HCT116 (cell line): ENCODE measurements at regions not wholly inside any gene's neighbourhood (a gene's known extent, or its start where the extent isn't known, plus 50 kb on each side); places are given as distances from the start of the nearest gene placed in this dataset.

ENCODE experiments used
- ATAC-seq: fragments of 200-7000 bp; cut with Tn5 transposase; 2 replicates; pipeline ENCODE4 v1.9.1; 2020; ENCODE audit warnings: mild to moderate bottlenecking, moderate library complexity
- BruUV-seq: library from RNA; stranded (reverse); fragments of 400-500 nt; replicated peaks from 2 replicates; lab custom pipeline; 2021; lab: Mats Ljungman, UMichigan
- CTCF ChIA-PET: fragments of 300-600 bp; sonication (Branson Sonifier 250); formaldehyde crosslinking; loops from one replicate; lab custom pipeline; 2021; ENCODE audit warnings: antibody characterized with exemption; lab: Charles Lee
- POLR2A ChIA-PET: fragments of 300-600, 350-600 bp; sonication (Branson Sonifier 250); formaldehyde crosslinking; loops from one replicate; lab custom pipeline; 2021; ENCODE audit warnings: antibody characterized with exemption; lab: Charles Lee
- RAD21 ChIA-PET, 2 experiments: fragments of 300-600 bp; sonication (Branson Sonifier 250); formaldehyde crosslinking; loops; one replicate each; lab custom pipeline; 2023; ENCODE audit warnings: low total read pairs in 2 of 2; ENCODE audit not compliant: uncharacterized antibody in 2 of 2, unreplicated experiment in 2 of 2, low non-redundant PET in 1 of 2; lab: Charles Lee
- DNase-seq: peaks from one replicate; pipeline ENCODE4 v3.0.0-alpha.2; 2010; ENCODE audit warnings: low read depth, low spot score
- H2AFZ ChIP-seq: fragments of 200-600 bp; shearing (Covaris generic), sonication (generic); 2 replicates; pipeline ENCODE4 v1.6.1; 2017; ENCODE audit warnings: low read depth, mixed run types, mixed read lengths, antibody characterized with exemption, low read length; ENCODE audit not compliant: poor library complexity, severe bottlenecking
- H3K27ac ChIP-seq: 2 replicates; pipeline ENCODE4 v1.5.1; 2012; ENCODE audit warnings: low read depth, low read length
- H3K27me3 ChIP-seq: fragments of 200-600 bp; sonication (generic); 2 replicates; pipeline ENCODE4 v1.6.1; 2016; ENCODE audit warnings: mixed run types, low read length, mixed read lengths; ENCODE audit not compliant: insufficient read depth
- H3K36me3 ChIP-seq, 2 experiments: fragments of 200-500 bp in 1 of 2; fragments of 200-600 bp in 1 of 2; sonication (Bioruptor generic) in 1 of 2; sonication (generic) in 1 of 2; 2 replicates each; pipeline versions ENCODE4 v1.5.1 to v1.6.1; 2014 to 2016; ENCODE audit warnings: low read length in 2 of 2, inconsistent platforms in 1 of 2, mixed read lengths in 1 of 2, mixed run types in 1 of 2; ENCODE audit not compliant: insufficient read depth in 2 of 2, control insufficient read depth in 1 of 2
- H3K4me1 ChIP-seq, 2 experiments: fragments of 200-600 bp in 1 of 2; sonication (generic) in 1 of 2; 2 replicates each; pipeline versions ENCODE4 v1.5.1 to v1.6.1; 2012 to 2017; ENCODE audit warnings: low read length in 2 of 2, inconsistent platforms in 1 of 2, mild to moderate bottlenecking in 1 of 2, mixed read lengths in 1 of 2, mixed run types in 1 of 2, moderate library complexity in 1 of 2; ENCODE audit not compliant: insufficient read depth in 2 of 2, control insufficient read depth in 1 of 2
- H3K4me2 ChIP-seq: fragments of 200-600 bp; sonication (generic); 2 replicates; pipeline ENCODE4 v1.6.1; 2017; ENCODE audit warnings: mixed run types, low read length, mixed read lengths
- H3K4me3 ChIP-seq, 2 experiments: fragments of 200-600 bp in 1 of 2; sonication (generic) in 1 of 2; replicated peaks in 1 of 2; 2 replicates each; pipeline ENCODE4 v1.5.1; 2011 to 2016; ENCODE audit warnings: low read length in 2 of 2, control low read depth in 1 of 2, low read depth in 1 of 2, mild to moderate bottlenecking in 1 of 2, mixed read lengths in 1 of 2, mixed run types in 1 of 2
- H3K79me2 ChIP-seq: fragments of 200-600 bp; sonication (generic); 2 replicates; pipeline ENCODE4 v1.6.1; 2017; ENCODE audit warnings: mild to moderate bottlenecking, mixed run types, low read length, moderate library complexity, mixed read lengths; ENCODE audit not compliant: insufficient read depth
- H3K9ac ChIP-seq: fragments of 200-600 bp; sonication (generic); 2 replicates; pipeline ENCODE4 v1.6.1; 2016; ENCODE audit warnings: low read length, mixed read lengths
- H3K9me2 ChIP-seq: fragments of 200-600 bp; sonication (generic), shearing (Covaris generic); 2 replicates; pipeline ENCODE4 v1.6.1; 2017; ENCODE audit warnings: mixed run types, mild to moderate bottlenecking, moderate library complexity; ENCODE audit not compliant: insufficient read depth
- H3K9me3 ChIP-seq, 2 experiments: fragments of 200-500 bp in 1 of 2; fragments of 200-600 bp in 1 of 2; sonication (Bioruptor generic) in 1 of 2; sonication (generic) in 1 of 2; 2 replicates each; pipeline ENCODE4 v1.6.1; 2014 to 2017; ENCODE audit warnings: low read length in 2 of 2, mixed read lengths in 2 of 2, inconsistent platforms in 1 of 2, low read depth in 1 of 2, mild to moderate bottlenecking in 1 of 2, mixed run types in 1 of 2, moderate library complexity in 1 of 2; ENCODE audit not compliant: control insufficient read depth in 1 of 2, insufficient read depth in 1 of 2
- H4K20me1 ChIP-seq: fragments of 200-600 bp; sonication (generic), shearing (Covaris generic); 2 replicates; pipeline ENCODE4 v1.6.1; 2017; ENCODE audit warnings: mixed run types, mild to moderate bottlenecking, moderate library complexity; ENCODE audit not compliant: insufficient read depth
- CEBPB ChIP-seq: IDR thresholded peaks from 2 replicates; pipeline ENCODE4 v1.6.1; 2012; ENCODE audit warnings: low read depth
- EGR1 ChIP-seq: IDR thresholded peaks from 2 replicates; pipeline ENCODE4 v1.6.1; 2012; ENCODE audit warnings: low read depth
- ELF1 ChIP-seq: IDR thresholded peaks from 2 replicates; pipeline ENCODE4 v1.6.1; 2012; ENCODE audit warnings: low read depth, borderline replicate concordance
- EZH2 ChIP-seq: fragments of 200-600 bp; sonication (generic); IDR thresholded peaks from 2 replicates; pipeline ENCODE4 v1.6.1; 2017; ENCODE audit warnings: antibody characterized with exemption, mixed run types
- FOSL1 ChIP-seq: IDR thresholded peaks from 2 replicates; pipeline ENCODE4 v1.6.1; 2012; ENCODE audit warnings: low read depth
- MAX ChIP-seq: IDR thresholded peaks from 2 replicates; pipeline ENCODE4 v1.6.1; 2012
- POLR2A ChIP-seq: IDR thresholded peaks from 2 replicates; pipeline ENCODE4 v1.7.0; 2011; ENCODE audit warnings: borderline replicate concordance; ENCODE audit not compliant: insufficient read depth, insufficient read length; ENCODE audit errors: extremely low read depth
- YY1 ChIP-seq: IDR thresholded peaks from 2 replicates; pipeline ENCODE4 v1.6.1; 2011; ENCODE audit warnings: low read length, low read depth, moderate library complexity, mild to moderate bottlenecking; ENCODE audit not compliant: insufficient replicate concordance; ENCODE audit errors: extremely low read depth
- ZNF274 ChIP-seq: fragments of 200-500 bp; sonication (Bioruptor generic); IDR thresholded peaks from 2 replicates; pipeline ENCODE4 v1.6.1; 2014; ENCODE audit warnings: mild to moderate bottlenecking, low read depth, low read length, inconsistent platforms
- intact Hi-C: fragments of 100-400 bp; cut with micrococcal nuclease; formaldehyde crosslinking; loops from 2 replicates; pipeline ENCODE4 v1.10.0; 2022
- TF ChIP-seq, protein P1 (sequence below), 3 experiments: fragments of 200-600 bp in 1 of 3; sonication (generic) in 1 of 3; IDR thresholded peaks in 2 of 3; conservative IDR thresholded peaks in 1 of 3; 2 replicates each; pipeline ENCODE4 v1.5.1; 2012 to 2017; ENCODE audit warnings: low read depth in 2 of 3, low read length in 2 of 3, antibody characterized with exemption in 1 of 3, borderline replicate concordance in 1 of 3, control low read depth in 1 of 3, mild to moderate bottlenecking in 1 of 3, mixed read lengths in 1 of 3, mixed run types in 1 of 3, moderate library complexity in 1 of 3; ENCODE audit not compliant: insufficient read depth in 1 of 3

DNA sequence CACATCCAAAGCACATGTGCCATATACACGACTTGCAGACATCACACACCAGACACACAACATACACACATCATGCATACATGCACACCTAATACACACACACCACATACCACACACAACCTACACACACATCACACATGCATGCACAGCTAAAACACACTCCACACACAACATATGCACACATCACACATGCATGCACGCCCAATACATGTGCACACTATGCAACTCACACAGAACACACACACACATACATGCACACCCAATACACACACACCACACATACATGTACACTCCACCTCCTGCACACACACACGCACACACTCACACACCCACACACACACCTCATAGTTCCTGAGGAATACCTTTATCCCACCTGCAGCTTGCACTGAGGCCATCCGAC, 436.0 kb downstream of the MIAT start (continued):
- TF ChIP-seq, protein P1, sequence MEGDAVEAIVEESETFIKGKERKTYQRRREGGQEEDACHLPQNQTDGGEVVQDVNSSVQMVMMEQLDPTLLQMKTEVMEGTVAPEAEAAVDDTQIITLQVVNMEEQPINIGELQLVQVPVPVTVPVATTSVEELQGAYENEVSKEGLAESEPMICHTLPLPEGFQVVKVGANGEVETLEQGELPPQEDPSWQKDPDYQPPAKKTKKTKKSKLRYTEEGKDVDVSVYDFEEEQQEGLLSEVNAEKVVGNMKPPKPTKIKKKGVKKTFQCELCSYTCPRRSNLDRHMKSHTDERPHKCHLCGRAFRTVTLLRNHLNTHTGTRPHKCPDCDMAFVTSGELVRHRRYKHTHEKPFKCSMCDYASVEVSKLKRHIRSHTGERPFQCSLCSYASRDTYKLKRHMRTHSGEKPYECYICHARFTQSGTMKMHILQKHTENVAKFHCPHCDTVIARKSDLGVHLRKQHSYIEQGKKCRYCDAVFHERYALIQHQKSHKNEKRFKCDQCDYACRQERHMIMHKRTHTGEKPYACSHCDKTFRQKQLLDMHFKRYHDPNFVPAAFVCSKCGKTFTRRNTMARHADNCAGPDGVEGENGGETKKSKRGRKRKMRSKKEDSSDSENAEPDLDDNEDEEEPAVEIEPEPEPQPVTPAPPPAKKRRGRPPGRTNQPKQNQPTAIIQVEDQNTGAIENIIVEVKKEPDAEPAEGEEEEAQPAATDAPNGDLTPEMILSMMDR (IDR thresholded peaks at IDR 0.05 in 2 of 3, conservative IDR thresholded peaks at IDR 0.05 in 1 of 3; ENCODE audit: borderline replicate concordance in 1 of 3, insufficient read depth in 1 of 3, low read depth in 2 of 3, low read length in 2 of 3) = no peak
- TF ChIP-seq FOSL1 = no peak
- TF ChIP-seq MAX = no peak
- no peak for TF ChIP-seq YY1
- TF ChIP-seq ELF1 = no peak
- TF ChIP-seq CEBPB = no peak
- TF ChIP-seq POLR2A = no peak
- TF ChIP-seq EZH2 = no peak

- H3K27ac ChIP-seq = no peak overlapping the region
- ChIA-PET POLR2A (no interaction called here), RAD21 (no interaction called here), CTCF (no interaction called here)
- no peak overlapping the region for H2AFZ ChIP-seq
- H3K79me2 ChIP-seq = no peaks in the 10 kb centered on the region
- no peak overlapping the region for H3K4me2 ChIP-seq
- H4K20me1 ChIP-seq = no peaks in the 10 kb centered on the region
- no peaks in the 10 kb centered on the region for H3K9me2 ChIP-seq
- DNase-seq (no peak), ATAC-seq (no peak)
- no TSS peak for BruUV-seq
- no peak overlapping the region for H3K9ac ChIP-seq
- TF ChIP-seq ZNF274 (no peak), EGR1 (no peak)
- no peaks in the 10 kb centered on the region for H3K36me3 ChIP-seq
- no peaks in the 10 kb centered on the region for H3K9me3 ChIP-seq
- intact Hi-C loops = no loop called here
- H3K4me3 ChIP-seq = no peak overlapping the region
- H3K4me1 ChIP-seq = no peaks in the 10 kb centered on the region
- H3K27me3 ChIP-seq = peaks cover 42% of the 10 kb centered on the region
Measured at GRCh38 chr22:27094633-27095308, 437.4 kb downstream of the MIAT start.
